Activated naive CD4-positive, alpha-beta T cell treated with anti-CD3 and anti-CD28 coated beads, Interleukin-2, amount 50 U/mL, for 72 hours (primary cell): ENCODE measurements at regions not wholly inside any gene's neighbourhood (a gene's known extent, or its start where the extent isn't known, plus 50 kb on each side); places are given as distances from the start of the nearest gene placed in this dataset.
"Not testable (repeated sequence)": the region's sequence is repeated elsewhere in the genome, so short reads cannot be mapped to it uniquely, and the experiment has no call there.

Experiments used
- ATAC-seq, 2 donors: fragments of 150-1000 bp; cut with Tn5 transposase; 2 replicates each; pipeline ENCODE4 v1.10.0; 2021; ENCODE audit warnings: mild to moderate bottlenecking in 2 of 2, moderate library complexity in 2 of 2
- DNase-seq, 2 donors: peaks; one replicate each; pipeline ENCODE4 v3.0.0; 2021 to 2022; ENCODE audit warnings: low spot score in 2 of 2
- H3K27ac Mint-ChIP-seq, 2 donors: one replicate each; pipeline ENCODE4 v1.8.0; 2022; ENCODE audit warnings: mild to moderate bottlenecking in 2 of 2, mixed read lengths in 2 of 2
- H3K36me3 Mint-ChIP-seq, 2 donors: one replicate each; pipeline ENCODE4 v1.8.0; 2022; ENCODE audit warnings: mixed read lengths in 2 of 2
- H3K9me3 Mint-ChIP-seq, 2 donors: one replicate each; pipeline ENCODE4 v1.8.0; 2022; ENCODE audit warnings: mixed read lengths in 2 of 2

DNA sequence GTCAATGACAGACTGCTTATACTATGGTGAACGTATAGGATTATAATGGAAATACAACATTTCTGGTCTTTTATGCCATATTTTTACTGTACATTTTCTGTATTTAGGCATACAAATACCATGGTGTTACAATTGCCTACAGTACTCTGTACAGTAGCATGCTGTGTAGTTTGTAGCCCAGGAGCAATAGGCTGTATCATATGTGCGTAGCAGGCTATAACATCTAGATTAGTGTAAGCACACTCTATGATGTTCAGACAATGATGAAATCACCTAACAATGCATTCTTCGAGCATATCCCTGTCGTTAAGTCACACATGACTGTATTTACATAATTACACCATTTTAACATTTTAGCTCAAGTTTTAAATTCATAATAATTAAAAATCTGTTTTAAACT, 556.6 kb upstream of the ZNF804A start:
- ATAC-seq (no peak), DNase-seq (no peak)
- Mint-ChIP-seq H3K36me3 (no peaks in the 10 kb centered on the region), H3K9me3 (peaks cover 5 to 6% of the 10 kb centered on the region in 2 donors), H3K27ac (no peak overlapping the region)

DNA sequence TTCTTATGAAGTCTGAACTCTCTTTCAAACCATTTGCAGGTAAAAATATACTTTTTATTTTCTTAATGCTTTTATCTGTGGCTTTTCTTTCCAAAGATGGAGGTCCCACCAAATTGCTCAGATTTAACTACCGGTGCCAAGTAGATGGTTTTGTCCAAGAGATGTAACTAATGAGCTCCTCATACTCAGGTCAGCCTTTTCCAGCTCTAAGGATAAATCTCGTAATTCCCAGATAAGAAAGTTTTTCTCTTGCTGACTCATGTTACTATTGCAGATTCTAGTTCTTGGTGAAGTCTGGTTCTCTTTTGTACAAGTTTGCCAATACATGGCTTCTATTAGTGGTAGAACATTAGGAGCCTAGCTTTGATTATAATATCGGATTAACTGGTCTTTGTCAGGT, 550.8 kb upstream of the ZNF804A start:
- H3K9me3 Mint-ChIP-seq: peaks cover 4 to 8% of the 10 kb centered on the region in 2 donors
- DNase-seq (no peak), ATAC-seq (no peak)
- H3K27ac Mint-ChIP-seq: no peak overlapping the region
- H3K36me3 Mint-ChIP-seq: no peaks in the 10 kb centered on the region

DNA sequence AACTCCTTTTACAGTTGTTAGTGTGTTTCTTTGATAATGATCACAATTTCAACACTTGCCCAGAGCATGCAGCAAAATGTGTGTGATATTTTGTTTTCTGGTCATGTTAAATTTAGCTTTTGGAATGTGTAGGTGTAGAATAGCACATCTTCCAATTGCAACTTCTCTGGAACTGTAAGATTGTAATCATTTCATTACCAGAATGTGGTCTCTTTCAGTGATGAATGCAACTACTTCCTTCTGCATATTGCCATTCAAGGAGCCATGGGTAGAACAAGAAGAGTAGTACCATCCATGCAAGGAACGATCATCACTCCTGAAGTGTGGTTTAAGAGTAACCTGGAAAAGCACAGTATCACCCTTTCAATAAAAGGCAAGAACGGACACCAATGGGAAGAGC, 548.8 kb upstream of the ZNF804A start:
- DNase-seq (no peak), ATAC-seq (no peak)
- H3K27ac Mint-ChIP-seq: no peak overlapping the region
- H3K9me3 Mint-ChIP-seq: peaks cover 7 to 8% of the 10 kb centered on the region in 2 donors
- no peaks in the 10 kb centered on the region for H3K36me3 Mint-ChIP-seq

DNA sequence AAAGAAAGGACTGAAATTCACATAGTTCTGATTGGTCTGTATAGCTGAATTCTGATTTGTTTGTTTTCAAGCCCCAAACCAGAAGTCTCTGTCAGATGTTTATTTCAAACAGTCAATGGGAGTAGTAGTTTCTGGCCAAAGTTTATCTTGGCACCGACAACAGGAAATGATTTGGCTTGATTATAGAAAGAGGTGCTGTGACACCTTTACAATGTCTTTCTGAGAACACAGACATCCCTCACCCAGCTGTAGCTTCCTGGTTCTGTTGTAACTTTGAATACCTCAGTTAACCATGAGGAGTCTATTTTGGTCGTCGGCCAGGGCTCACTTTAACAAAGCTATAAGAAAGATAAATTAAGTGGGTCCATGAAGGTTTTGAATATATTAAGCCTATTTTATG, 545.0 kb upstream of the ZNF804A start:
- Mint-ChIP-seq H3K36me3 (no peaks in the 10 kb centered on the region), H3K27ac (no peak overlapping the region), H3K9me3 (peaks cover 4 to 8% of the 10 kb centered on the region in 2 donors)
- DNase-seq: no peak
- no peak for ATAC-seq

DNA sequence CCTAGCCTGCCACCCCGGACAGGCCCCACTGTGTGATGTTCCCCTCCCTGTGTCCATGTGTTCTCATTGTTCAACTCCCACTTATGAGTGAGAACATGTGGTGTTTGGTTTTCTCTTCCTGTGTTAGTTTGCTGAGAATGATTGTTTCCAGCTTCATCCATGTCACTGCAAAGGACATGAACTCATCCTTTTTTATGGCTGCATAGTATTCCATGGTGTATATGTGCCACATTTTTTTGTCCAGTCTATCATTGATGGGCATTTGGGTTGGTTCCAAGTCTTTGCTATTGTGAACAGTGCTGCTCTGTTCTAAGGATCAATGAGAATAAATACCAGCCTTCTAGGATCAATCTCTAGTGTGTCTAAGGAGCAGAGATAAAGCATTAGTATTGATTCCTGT, 543.9 kb upstream of the ZNF804A start:
- not testable (repeated sequence) for H3K27ac Mint-ChIP-seq, DNase-seq, ATAC-seq, H3K36me3 Mint-ChIP-seq, H3K9me3 Mint-ChIP-seq

DNA sequence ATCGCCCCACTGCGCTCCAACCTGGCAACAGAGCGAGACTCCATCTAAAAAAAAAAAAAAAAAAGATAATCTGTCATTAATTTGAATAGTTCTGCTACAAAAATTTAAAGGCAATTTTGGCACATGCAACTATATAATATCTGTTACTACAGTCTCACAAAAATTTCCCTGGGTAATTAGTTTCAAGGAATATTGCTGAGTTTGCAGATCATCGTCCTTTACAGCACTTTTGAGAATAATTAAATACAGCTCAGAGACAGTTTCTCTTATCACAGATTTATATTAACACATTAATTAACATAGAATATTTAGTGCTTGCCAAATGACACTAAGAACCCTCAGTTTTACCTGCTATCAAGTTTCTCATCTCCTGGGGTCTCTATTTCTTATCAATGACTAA, 540.4 kb upstream of the ZNF804A start:
- DNase-seq: no peak
- no peak for ATAC-seq

DNA sequence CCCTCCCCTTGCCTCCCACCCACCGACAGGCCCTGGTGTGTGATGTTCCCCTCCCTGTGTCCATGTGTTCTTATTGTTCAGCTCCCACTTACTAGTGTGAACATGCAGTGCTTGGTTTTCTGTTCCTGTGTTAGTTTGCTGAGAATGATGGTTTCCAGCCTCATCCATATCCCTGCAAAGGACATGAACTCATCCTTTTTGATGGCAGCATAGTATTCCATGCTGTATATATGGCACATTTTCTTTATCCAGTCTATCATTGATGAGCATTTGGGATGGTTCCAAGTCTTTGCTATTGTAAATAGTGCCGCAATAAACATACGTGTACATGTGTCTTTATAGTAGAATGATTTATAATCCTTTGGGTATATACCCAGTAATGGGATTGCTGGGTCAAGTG, 538.1 kb upstream of the ZNF804A start:
- H3K9me3 Mint-ChIP-seq: peaks cover 5 to 11% of the 10 kb centered on the region in 2 donors
- ATAC-seq, DNase-seq, H3K27ac Mint-ChIP-seq, H3K36me3 Mint-ChIP-seq: not testable (repeated sequence)

More for the DNA sequence above, 540.4 kb upstream of the ZNF804A start:
- Mint-ChIP-seq H3K36me3 (no peaks in the 10 kb centered on the region), H3K27ac (no peak overlapping the region), H3K9me3 (peaks cover 3 to 5% of the 10 kb centered on the region in 2 donors)

DNA sequence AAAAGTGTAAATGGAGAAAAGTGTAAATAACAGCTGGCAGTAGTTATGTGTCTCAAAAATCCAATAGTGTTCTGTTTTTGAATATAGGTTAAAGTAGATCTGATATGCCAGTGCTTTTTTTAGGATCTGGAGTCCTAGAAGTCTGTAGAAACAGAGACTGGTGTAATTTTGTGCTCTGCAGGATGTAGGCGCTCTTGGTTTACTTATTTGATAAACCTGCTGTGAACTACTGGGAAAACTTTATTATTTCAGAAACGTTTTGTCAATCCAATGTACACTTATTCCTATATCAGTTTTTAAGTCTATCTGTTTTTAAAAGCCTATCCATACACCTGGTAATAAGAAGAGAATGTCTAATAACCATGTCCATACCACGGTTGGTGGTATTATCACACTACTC, 530.8 kb upstream of the ZNF804A start:
- peaks cover 9 to 10% of the 10 kb centered on the region in 2 donors for H3K9me3 Mint-ChIP-seq
- no peak overlapping the region for H3K27ac Mint-ChIP-seq
- peaks cover 0 to 5% of the 10 kb centered on the region in 2 donors for H3K36me3 Mint-ChIP-seq
- DNase-seq (no peak), ATAC-seq (no peak)

DNA sequence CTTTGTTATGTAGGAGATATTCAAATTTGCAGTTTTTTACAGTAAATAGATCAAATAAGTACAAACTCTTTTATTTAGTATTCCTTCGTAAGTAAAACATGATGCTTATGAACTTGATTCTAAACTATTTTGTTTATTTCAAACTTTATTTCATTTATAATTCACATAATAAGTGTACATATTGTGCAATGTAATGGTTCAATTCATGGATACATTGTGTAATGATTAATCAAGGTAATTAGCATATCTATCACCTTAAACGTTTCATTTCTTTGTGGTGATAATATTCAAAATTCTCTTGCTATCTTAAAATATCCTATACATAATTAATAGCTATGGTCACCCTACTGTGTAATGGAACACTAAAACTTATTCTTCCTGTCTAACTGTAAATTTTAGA, 525.9 kb upstream of the ZNF804A start:
- Mint-ChIP-seq H3K9me3 (peaks cover 5 to 10% of the 10 kb centered on the region in 2 donors), H3K36me3 (no peaks in the 10 kb centered on the region)

DNA sequence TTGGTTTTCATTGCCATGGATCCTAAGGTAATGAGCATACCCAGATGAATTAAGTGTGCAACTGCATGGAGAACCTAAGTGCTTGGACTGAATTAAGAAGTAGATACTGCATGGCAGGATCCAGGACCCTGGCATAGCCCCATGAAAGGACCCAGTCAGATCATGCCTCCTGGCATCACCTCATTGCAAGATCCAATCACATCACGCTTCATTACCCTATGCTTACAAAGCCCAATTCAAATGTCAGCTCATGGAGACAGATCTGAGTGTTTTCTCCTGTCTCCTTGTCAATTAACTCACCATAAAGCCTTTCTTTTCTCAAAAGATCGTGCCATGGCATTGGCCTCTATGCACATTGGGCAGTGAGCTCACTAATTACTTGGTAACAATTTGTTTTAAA, 519.8 kb upstream of the ZNF804A start:
- Mint-ChIP-seq H3K27ac (no peak overlapping the region), H3K36me3 (no peaks in the 10 kb centered on the region), H3K9me3 (peaks cover 4 to 10% of the 10 kb centered on the region in 2 donors)
- no peak for DNase-seq
- ATAC-seq: no peak

More for the DNA sequence above, 525.9 kb upstream of the ZNF804A start:
- no peak overlapping the region for H3K27ac Mint-ChIP-seq
- DNase-seq: no peak
- no peak for ATAC-seq

DNA sequence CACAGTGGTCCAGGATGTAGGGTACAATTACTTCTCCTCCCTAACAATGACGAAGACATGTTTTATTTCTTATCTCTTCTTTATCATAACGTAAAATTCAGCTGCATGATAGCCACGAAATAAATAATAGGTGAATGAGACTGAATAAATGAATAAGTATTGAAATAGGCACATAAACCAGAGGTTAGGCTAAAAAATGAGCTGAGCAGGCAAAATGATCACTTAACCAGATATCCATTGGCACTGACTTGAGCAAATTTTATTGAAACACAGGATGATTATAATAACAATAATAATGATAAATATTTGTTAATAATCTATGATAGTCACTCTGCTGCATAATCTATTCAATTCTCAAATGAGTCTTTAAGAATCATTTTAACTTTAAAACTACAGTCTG, 506.9 kb upstream of the ZNF804A start:
- H3K27ac Mint-ChIP-seq: no peak overlapping the region
- no peak for ATAC-seq
- H3K9me3 Mint-ChIP-seq: peaks cover 0 to 11% of the 10 kb centered on the region in 2 donors
- H3K36me3 Mint-ChIP-seq: no peaks in the 10 kb centered on the region
- DNase-seq: no peak

DNA sequence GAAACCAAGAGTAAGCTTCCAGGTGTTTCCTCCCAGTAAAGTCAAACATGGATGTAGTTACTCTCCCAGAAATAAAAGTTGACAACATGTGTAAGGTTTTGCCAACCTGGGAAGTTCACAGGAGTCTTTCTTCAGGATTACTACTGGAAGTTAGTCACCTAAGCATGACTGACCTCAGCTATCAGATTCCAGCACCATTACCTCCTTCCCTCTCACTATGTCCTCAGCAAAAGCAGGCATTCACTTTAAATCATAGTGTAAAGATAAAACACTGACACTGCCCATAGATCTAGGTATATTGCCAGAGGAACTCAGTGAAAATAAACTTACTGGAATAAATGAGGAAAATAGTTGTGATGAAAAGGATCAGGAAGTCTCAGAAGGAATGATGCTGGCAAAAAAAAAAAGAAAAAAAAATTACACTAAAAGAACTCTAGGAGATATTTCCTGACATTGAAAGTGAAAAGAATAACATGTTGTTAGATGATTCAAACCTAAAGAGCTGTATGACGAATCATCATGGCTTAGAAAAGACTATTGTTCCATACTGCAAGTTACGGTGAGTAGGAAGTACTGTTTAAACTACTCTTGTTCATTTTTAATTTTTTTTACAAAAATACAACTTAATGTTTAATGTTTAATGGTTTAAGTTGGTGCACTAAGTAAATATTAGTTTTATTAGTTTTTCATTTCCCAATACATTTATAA, 484.5 kb upstream of the ZNF804A start:
- DNase-seq (no peak), ATAC-seq (peak in 1 of 2 donors; percentile 48)
- peaks cover 4 to 9% of the 10 kb centered on the region in 2 donors for H3K9me3 Mint-ChIP-seq
- no peaks in the 10 kb centered on the region for H3K36me3 Mint-ChIP-seq
- no peak overlapping the region for H3K27ac Mint-ChIP-seq

DNA sequence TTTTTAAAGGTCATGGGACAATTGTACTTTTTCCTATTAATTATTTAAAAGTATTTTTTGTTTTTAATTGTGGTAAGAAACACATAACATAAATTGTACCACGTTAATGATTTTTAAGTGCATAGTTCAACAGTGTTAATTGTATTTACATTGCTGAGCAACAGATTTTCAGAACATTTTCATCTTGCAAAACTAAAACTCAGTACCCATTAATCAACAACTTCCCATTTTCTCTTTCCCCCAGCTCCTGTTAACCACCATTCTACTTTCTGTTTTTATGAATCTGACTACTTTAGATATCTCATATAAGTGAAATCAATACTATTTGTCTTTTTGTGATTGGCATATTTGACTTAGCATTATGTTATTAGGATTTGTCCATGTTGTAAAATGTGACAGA, 483.9 kb upstream of the ZNF804A start:
- DNase-seq: no peak
- Mint-ChIP-seq H3K36me3 (no peaks in the 10 kb centered on the region), H3K9me3 (peaks cover 4 to 9% of the 10 kb centered on the region in 2 donors), H3K27ac (no peak overlapping the region)
- ATAC-seq: no peak

DNA sequence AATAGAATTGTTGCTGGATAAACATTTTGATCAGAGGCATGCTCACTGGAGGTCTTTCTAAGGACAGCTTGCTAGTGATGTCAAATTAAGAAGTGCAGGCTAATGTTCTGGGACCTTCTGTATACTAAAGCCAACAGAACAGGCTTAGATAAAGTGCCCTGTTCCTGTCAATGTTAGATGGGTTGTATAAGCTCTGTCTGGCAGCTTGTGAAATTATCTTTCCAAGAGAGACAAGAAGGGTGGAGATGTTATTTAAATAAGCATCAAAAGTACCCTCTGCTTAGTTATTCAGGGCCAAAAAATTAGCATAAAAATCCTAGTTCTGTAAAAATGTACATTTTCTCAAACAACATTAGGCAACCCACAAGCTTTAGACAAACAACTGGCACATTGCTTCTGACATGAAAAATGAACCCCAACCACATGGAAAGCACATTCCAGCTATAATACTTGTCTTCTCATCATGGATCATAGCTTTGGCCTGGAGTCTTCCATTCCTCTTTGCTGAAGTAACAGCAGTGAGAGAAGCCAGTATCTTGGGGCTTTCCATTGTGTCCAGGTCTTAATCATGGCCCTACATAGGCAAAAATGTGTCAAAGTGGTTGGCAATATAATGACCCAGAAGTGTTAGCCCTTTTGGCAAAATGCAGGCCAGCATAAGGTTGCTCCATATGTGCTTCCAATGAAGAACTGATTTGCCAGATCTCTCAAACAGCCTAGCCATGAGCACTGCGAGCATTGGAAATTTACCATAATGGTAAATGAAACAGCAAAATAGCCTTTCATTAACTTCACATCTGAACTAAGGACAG, 478.1 kb upstream of the ZNF804A start:
- no peaks in the 10 kb centered on the region for H3K36me3 Mint-ChIP-seq
- peaks cover 6 to 8% of the 10 kb centered on the region in 2 donors for H3K9me3 Mint-ChIP-seq
- no peak for DNase-seq
- no peak overlapping the region for H3K27ac Mint-ChIP-seq
- no peak for ATAC-seq

DNA sequence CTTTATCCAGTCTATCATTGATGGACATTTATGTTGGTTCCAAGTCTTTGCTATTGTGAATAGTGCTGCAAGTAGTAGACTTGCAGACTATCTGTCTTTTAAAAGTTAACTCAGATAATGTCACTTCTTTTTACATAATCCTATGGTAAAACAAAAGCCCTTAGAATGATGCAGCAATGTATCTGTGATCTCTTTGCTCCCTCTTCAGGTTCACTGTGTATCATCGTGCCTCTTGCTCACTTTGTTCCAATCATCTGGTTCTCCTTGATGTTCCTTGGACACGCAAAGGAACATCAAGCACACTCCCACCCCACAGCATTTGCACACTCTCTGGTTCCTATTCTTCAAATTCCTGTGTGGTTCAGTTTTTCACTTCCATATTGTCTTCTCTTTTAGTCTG, 472.5 kb upstream of the ZNF804A start:
- peaks cover 0 to 7% of the 10 kb centered on the region in 2 donors for H3K36me3 Mint-ChIP-seq
- peaks cover 12 to 15% of the 10 kb centered on the region in 2 donors for H3K9me3 Mint-ChIP-seq
- DNase-seq (no peak), ATAC-seq (no peak)
- no peak overlapping the region for H3K27ac Mint-ChIP-seq

DNA sequence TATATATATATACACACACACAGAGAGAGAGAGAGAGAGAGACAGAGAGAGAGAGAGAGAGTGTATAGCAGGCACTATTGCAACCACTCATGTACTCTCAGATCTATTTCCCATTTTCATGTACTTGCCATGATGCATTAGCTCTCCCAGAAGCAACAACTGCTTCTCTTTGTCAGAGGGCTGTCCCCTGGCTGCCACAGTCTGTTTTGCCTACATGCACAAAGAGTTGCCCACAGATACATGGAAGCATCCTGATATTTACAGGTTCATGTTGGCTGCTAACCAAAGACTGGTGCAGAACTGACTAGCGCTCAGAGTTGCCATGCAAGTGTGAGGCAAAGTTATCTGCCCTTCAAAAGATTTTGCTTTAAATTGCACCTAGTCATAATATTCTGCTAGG, 469.3 kb upstream of the ZNF804A start:
- peaks cover 19 to 21% of the 10 kb centered on the region in 2 donors for H3K9me3 Mint-ChIP-seq
- DNase-seq (no peak), ATAC-seq (no peak)
- peaks cover 0 to 7% of the 10 kb centered on the region in 2 donors for H3K36me3 Mint-ChIP-seq
- no peak overlapping the region for H3K27ac Mint-ChIP-seq

DNA sequence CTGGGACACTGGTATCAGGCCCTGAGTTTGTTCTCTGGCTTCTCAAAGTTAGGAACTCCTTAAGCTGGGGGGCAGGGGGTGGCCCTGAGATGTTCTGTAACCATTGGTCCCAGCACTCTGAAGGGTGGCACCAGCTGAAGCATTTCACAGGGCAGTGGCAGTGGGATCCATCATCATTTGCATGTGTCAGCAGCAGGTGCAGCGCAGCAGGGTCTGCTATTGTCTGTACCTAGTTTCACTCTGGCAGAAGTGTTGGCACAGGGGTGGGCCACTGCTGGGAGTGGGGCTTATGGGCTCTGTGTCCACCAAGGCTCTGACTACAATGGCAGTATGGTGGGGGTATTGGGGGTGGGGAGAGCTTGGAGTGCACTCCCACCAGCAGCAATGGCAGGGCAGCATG, 460.4 kb upstream of the ZNF804A start:
- ATAC-seq (no peak), DNase-seq (no peak)
- no peak overlapping the region for H3K27ac Mint-ChIP-seq
- H3K36me3 Mint-ChIP-seq: no peaks in the 10 kb centered on the region
- H3K9me3 Mint-ChIP-seq: peaks cover 7 to 15% of the 10 kb centered on the region in 2 donors

DNA sequence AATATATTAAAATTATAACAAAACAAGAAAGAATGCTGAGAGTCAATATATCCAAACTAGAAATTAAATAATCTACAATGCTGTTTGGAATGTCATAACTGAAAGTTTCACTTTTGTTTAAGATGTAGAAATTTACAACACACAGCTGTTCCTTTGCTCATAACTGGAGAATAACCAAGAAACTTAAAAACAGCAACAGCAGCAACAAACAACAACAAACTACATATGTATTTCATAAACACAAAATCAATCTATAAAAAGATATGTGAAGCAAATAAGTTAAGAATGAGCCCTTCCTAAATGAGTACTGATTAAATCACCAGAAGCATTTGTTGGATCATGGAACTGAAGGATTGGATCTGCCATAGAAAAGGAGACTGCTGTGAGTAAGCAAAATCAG, 456.5 kb upstream of the ZNF804A start:
- H3K27ac Mint-ChIP-seq: no peak overlapping the region
- ATAC-seq: no peak
- no peaks in the 10 kb centered on the region for H3K36me3 Mint-ChIP-seq
- H3K9me3 Mint-ChIP-seq: no peaks in the 10 kb centered on the region
- no peak for DNase-seq
